Caco-2 (cell line): ENCODE measurements at regions not wholly inside any gene's neighbourhood (a gene's known extent, or its start where the extent isn't known, plus 50 kb on each side); places are given as distances from the start of the nearest gene placed in this dataset.

ENCODE experiments used
- BruUV-seq: library from RNA; stranded (reverse); fragments of 400-500 nt; replicated peaks from 2 replicates; lab custom pipeline; 2021; lab: Mats Ljungman, UMichigan
- CTCF ChIA-PET: fragments of 300-600 bp; sonication (Branson Sonifier 250); formaldehyde crosslinking; loops from one replicate; lab custom pipeline; 2022; ENCODE audit warnings: antibody characterized with exemption; lab: Charles Lee
- POLR2A ChIA-PET: fragments of 300-600 bp; sonication (Branson Sonifier 250); formaldehyde crosslinking; loops from one replicate; lab custom pipeline; 2022; ENCODE audit warnings: antibody characterized with exemption; lab: Charles Lee
- DNase-seq, 2 experiments: peaks; one replicate each; pipeline versions ENCODE4 v3.0.0 to v3.0.0-alpha.2; 2020 to 2022
- H3K27me3 ChIP-seq: replicated peaks from 2 replicates; pipeline ENCODE4 v1.6.0; 2011; ENCODE audit warnings: low read length; ENCODE audit not compliant: control insufficient read depth, insufficient read depth
- H3K36me3 ChIP-seq: 2 replicates; pipeline ENCODE4 v1.5.1; 2011; ENCODE audit warnings: low read length; ENCODE audit not compliant: control insufficient read depth, insufficient read depth
- H3K4me1 ChIP-seq: fragments of 250-450 bp; sonication (Bioruptor Pico); 2 replicates; pipeline ENCODE4 v1.5.1; 2020; ENCODE audit warnings: mild to moderate bottlenecking
- H3K4me3 ChIP-seq: 2 replicates; pipeline ENCODE4 v1.5.1; 2011; ENCODE audit warnings: low read depth, mild to moderate bottlenecking, control low read depth, low read length
- H3K9me3 ChIP-seq: fragments of 250-450 bp; sonication (Bioruptor Pico); 2 replicates; pipeline ENCODE4 v1.5.1; 2020; ENCODE audit warnings: mild to moderate bottlenecking, moderate library complexity
- H3K27ac Mint-ChIP-seq: one replicate; pipeline ENCODE4 v1.8.0; 2022; ENCODE audit warnings: mixed read lengths; ENCODE audit not compliant: unreplicated experiment
- H3K27me3 Mint-ChIP-seq: one replicate; pipeline ENCODE4 v1.8.0; 2022; ENCODE audit warnings: mixed read lengths; ENCODE audit not compliant: insufficient read depth, unreplicated experiment
- H3K36me3 Mint-ChIP-seq: one replicate; pipeline ENCODE4 v1.8.0; 2022; ENCODE audit warnings: mild to moderate bottlenecking, mixed read lengths; ENCODE audit not compliant: insufficient read depth, unreplicated experiment
- H3K4me1 Mint-ChIP-seq: one replicate; pipeline ENCODE4 v1.8.0; 2022; ENCODE audit warnings: low read depth, mixed read lengths; ENCODE audit not compliant: unreplicated experiment
- H3K4me3 Mint-ChIP-seq: one replicate; pipeline ENCODE4 v1.8.0; 2022; ENCODE audit warnings: mild to moderate bottlenecking, moderate library complexity, mixed read lengths; ENCODE audit not compliant: unreplicated experiment
- H3K9me3 Mint-ChIP-seq: one replicate; pipeline ENCODE4 v1.8.0; 2022; ENCODE audit warnings: mixed read lengths; ENCODE audit not compliant: unreplicated experiment
- CTCF ChIP-seq, 2 experiments: fragments of 200-600 bp in 1 of 2; IDR thresholded peaks; 1 replicate in 1 of 2; 2 replicates in 1 of 2; pipeline versions ENCODE4 v1.5.1 to v1.8.0; 2011 to 2022; ENCODE audit warnings: antibody characterized with exemption in 1 of 2, control low read depth in 1 of 2, inconsistent platforms in 1 of 2, low read depth in 1 of 2, low read length in 1 of 2, mild to moderate bottlenecking in 1 of 2, moderate library complexity in 1 of 2; ENCODE audit not compliant: insufficient read depth in 1 of 2, severe bottlenecking in 1 of 2, unreplicated experiment in 1 of 2
- intact Hi-C: fragments of 100-400 bp; cut with micrococcal nuclease; formaldehyde crosslinking; loops from one replicate; pipeline ENCODE4 v1.10.0; 2022; ENCODE audit not compliant: unreplicated experiment

- TF ChIP-seq CTCF (IDR thresholded peaks at IDR 0.05; ENCODE audit: insufficient read depth in 1 of 2, low read depth in 1 of 2, low read length in 1 of 2, severe bottlenecking in 1 of 2, unreplicated experiment in 1 of 2) = no peak
- no peaks in the 10 kb centered on the region for H3K27me3 Mint-ChIP-seq
- POLR2A ChIA-PET = no interaction called here
Observed at GRCh38 chr3:144096016-144096415, 124.4 kb downstream of the DIPK2A start.

GRCh38 chr3:144097163-144097562, 125.5 kb downstream of the DIPK2A start:
- H3K27ac Mint-ChIP-seq = no peak overlapping the region
- TF ChIP-seq CTCF (IDR thresholded peaks at IDR 0.05; ENCODE audit: insufficient read depth in 1 of 2, low read depth in 1 of 2, low read length in 1 of 2, severe bottlenecking in 1 of 2, unreplicated experiment in 1 of 2) = no peak
- intact Hi-C loops = no loop called here
- Histone ChIP-seq H3K27me3 (no peaks in the 10 kb centered on the region), H3K36me3 (no peaks in the 10 kb centered on the region), H3K9me3 (peaks cover 23% of the 10 kb centered on the region), H3K4me1 (no peaks in the 10 kb centered on the region), H3K4me3 (no peak overlapping the region)
- BruUV-seq = no TSS peak
- no peaks in the 10 kb centered on the region for H3K27me3 Mint-ChIP-seq
- ChIA-PET POLR2A (no interaction called here), CTCF (no interaction called here)
- H3K36me3 Mint-ChIP-seq = no peaks in the 10 kb centered on the region
- no peaks in the 10 kb centered on the region for H3K4me1 Mint-ChIP-seq
- no peaks in the 10 kb centered on the region for H3K9me3 Mint-ChIP-seq
- no peak overlapping the region for H3K4me3 Mint-ChIP-seq
- DNase-seq = no peak

More at GRCh38 chr3:144096016-144096415, 124.4 kb downstream of the DIPK2A start:
- BruUV-seq = no TSS peak
- CTCF ChIA-PET = no interaction called here
- Mint-ChIP-seq H3K9me3 (no peaks in the 10 kb centered on the region), H3K36me3 (no peaks in the 10 kb centered on the region), H3K27ac (no peak overlapping the region), H3K4me3 (no peak overlapping the region), H3K4me1 (no peaks in the 10 kb centered on the region)
- Histone ChIP-seq H3K36me3 (no peaks in the 10 kb centered on the region), H3K27me3 (no peaks in the 10 kb centered on the region), H3K9me3 (peaks cover 23% of the 10 kb centered on the region), H3K4me1 (no peaks in the 10 kb centered on the region), H3K4me3 (no peak overlapping the region)
- intact Hi-C loops = no loop called here
- no peak for DNase-seq

- CTCF ChIA-PET = no interaction called here
- intact Hi-C loops = no loop called here
- no TSS peak for BruUV-seq
Observed at GRCh38 chr3:144098691-144099090, 127.1 kb downstream of the DIPK2A start.

More at GRCh38 chr3:144098691-144099090, 127.1 kb downstream of the DIPK2A start:
- Mint-ChIP-seq H3K4me1 (no peaks in the 10 kb centered on the region), H3K27me3 (no peaks in the 10 kb centered on the region), H3K36me3 (no peaks in the 10 kb centered on the region), H3K4me3 (no peak overlapping the region), H3K27ac (no peak overlapping the region), H3K9me3 (no peaks in the 10 kb centered on the region)
- H3K9me3 ChIP-seq = peaks cover 19% of the 10 kb centered on the region
- DNase-seq = no peak
- no peak overlapping the region for H3K4me3 ChIP-seq
- POLR2A ChIA-PET = no interaction called here
- no peaks in the 10 kb centered on the region for H3K4me1 ChIP-seq
- H3K36me3 ChIP-seq = no peaks in the 10 kb centered on the region
- TF ChIP-seq CTCF (IDR thresholded peaks at IDR 0.05; ENCODE audit: insufficient read depth in 1 of 2, low read depth in 1 of 2, low read length in 1 of 2, severe bottlenecking in 1 of 2, unreplicated experiment in 1 of 2) = no peak
- H3K27me3 ChIP-seq = no peaks in the 10 kb centered on the region
